H1 (cell line): ENCODE measurements at regions not wholly inside any gene's neighbourhood (a gene's known extent, or its start where the extent isn't known, plus 50 kb on each side); places are given as distances from the start of the nearest gene placed in this dataset.

Experiments used
- ASH2L ChIP-seq: fragments of 200-600, 300-600 bp; sonication (generic); IDR thresholded peaks from one replicate; pipeline ENCODE4 v1.7.1; 2017; ENCODE audit warnings: low read length
- ATF3 ChIP-seq: IDR thresholded peaks from 2 replicates; pipeline ENCODE4 v1.6.1; 2011; ENCODE audit warnings: low read depth, mild to moderate bottlenecking, low read length; ENCODE audit not compliant: insufficient read depth
- BACH1 ChIP-seq: IDR thresholded peaks from 2 replicates; pipeline ENCODE4 v1.6.1; 2012; ENCODE audit warnings: low read length, improper control_type of control experiment
- CBX5 ChIP-seq: fragments of 300-800, 300-1000 bp; sonication (generic); IDR thresholded peaks from 2 replicates; pipeline ENCODE4 v1.7.1; 2016; ENCODE audit warnings: antibody characterized with exemption, low read length, low read depth
- CEBPB ChIP-seq: IDR thresholded peaks from 2 replicates; pipeline ENCODE4 v1.6.1; 2012; ENCODE audit warnings: low read depth, low read length
- CHD2 ChIP-seq: IDR thresholded peaks from 2 replicates; pipeline ENCODE4 v1.6.1; 2012; ENCODE audit warnings: low read length, improper control_type of control experiment
- CREB1 ChIP-seq: IDR thresholded peaks from 2 replicates; pipeline ENCODE4 v1.6.1; 2012; ENCODE audit warnings: inconsistent platforms
- CTCF ChIP-seq, 3 experiments: IDR thresholded peaks; 1 replicate in 2 of 3; 2 replicates in 1 of 3; pipeline versions ENCODE4 v1.5.1 to v1.6.1; 2011; ENCODE audit warnings: low read length in 3 of 3, mild to moderate bottlenecking in 3 of 3, inconsistent platforms in 2 of 3, low read depth in 1 of 3, moderate library complexity in 1 of 3; ENCODE audit not compliant: insufficient read depth in 1 of 3; ENCODE audit errors: control extremely low read depth in 1 of 3
- MAX ChIP-seq: IDR thresholded peaks from 2 replicates; pipeline ENCODE4 v1.6.1; 2012; ENCODE audit warnings: inconsistent platforms
- NANOG ChIP-seq: IDR thresholded peaks from 2 replicates; pipeline ENCODE4 v1.6.1; 2011; ENCODE audit warnings: low read length, low read depth, mild to moderate bottlenecking, inconsistent platforms; ENCODE audit not compliant: insufficient read depth, poor library complexity, severe bottlenecking
- POLR2A ChIP-seq, 2 experiments: IDR thresholded peaks; 1 replicate in 1 of 2; 2 replicates in 1 of 2; pipeline ENCODE4 v1.6.1; 2011; ENCODE audit warnings: low read depth in 2 of 2, low read length in 2 of 2, mild to moderate bottlenecking in 2 of 2; ENCODE audit errors: control extremely low read depth in 1 of 2
- RFX5 ChIP-seq: IDR thresholded peaks from 2 replicates; pipeline ENCODE4 v1.6.1; 2011; ENCODE audit warnings: low read depth, low read length, improper control_type of control experiment, borderline replicate concordance
- SIX5 ChIP-seq: IDR thresholded peaks from 2 replicates; pipeline ENCODE4 v1.6.1; 2011; ENCODE audit warnings: mild to moderate bottlenecking, low read depth, low read length

- TF ChIP-seq SIX5: no peak
- no peak for TF ChIP-seq CBX5
- TF ChIP-seq CTCF (IDR thresholded peaks at IDR 0.05; ENCODE audit: control extremely low read depth in 1 of 3, insufficient read depth in 1 of 3, low read depth in 1 of 3, low read length in 3 of 3): no peak
- no peak for TF ChIP-seq POLR2A (IDR thresholded peaks at IDR 0.05; ENCODE audit: control extremely low read depth in 1 of 2, low read depth in 2 of 2, low read length in 2 of 2)
- TF ChIP-seq ATF3: no peak
- TF ChIP-seq CEBPB: no peak
- TF ChIP-seq CHD2: no peak
- no peak for TF ChIP-seq ASH2L
- no peak for TF ChIP-seq CREB1
- TF ChIP-seq RFX5: no peak
- TF ChIP-seq NANOG: no peak
- no peak for TF ChIP-seq MAX
- TF ChIP-seq BACH1: no peak
Observed at GRCh38 chr5:14086261-14086660, 56.9 kb upstream of the TRIO start.
